NK-92 treated with Interleukin-12 subunit alpha and Interleukin-12 subunit beta, amount 100 ng/mL, for 24 hours (cell line): ENCODE measurements at regions not wholly inside any gene's neighbourhood (a gene's known extent, or its start where the extent isn't known, plus 50 kb on each side); places are given as distances from the start of the nearest gene placed in this dataset.
"Not testable (repeated sequence)": the region's sequence is repeated elsewhere in the genome, so short reads cannot be mapped to it uniquely, and the experiment has no call there.

Experiments
- DNase-seq: peaks from one replicate; lab custom pipeline; 2025; lab: John Stamatoyannopoulos, UW

GRCh38 chr10:109809954-109810353 lies 113.4 kb downstream of the XPNPEP1 start:
- DNase-seq = not testable (repeated sequence)

GRCh38 chr10:109801191-109801590 lies 122.1 kb downstream of the XPNPEP1 start:
- not testable (repeated sequence) for DNase-seq

- DNase-seq = no peak
These were observed 132.7 kb downstream of the XPNPEP1 start for GRCh38 chr10:109790647-109791046.

DNA sequence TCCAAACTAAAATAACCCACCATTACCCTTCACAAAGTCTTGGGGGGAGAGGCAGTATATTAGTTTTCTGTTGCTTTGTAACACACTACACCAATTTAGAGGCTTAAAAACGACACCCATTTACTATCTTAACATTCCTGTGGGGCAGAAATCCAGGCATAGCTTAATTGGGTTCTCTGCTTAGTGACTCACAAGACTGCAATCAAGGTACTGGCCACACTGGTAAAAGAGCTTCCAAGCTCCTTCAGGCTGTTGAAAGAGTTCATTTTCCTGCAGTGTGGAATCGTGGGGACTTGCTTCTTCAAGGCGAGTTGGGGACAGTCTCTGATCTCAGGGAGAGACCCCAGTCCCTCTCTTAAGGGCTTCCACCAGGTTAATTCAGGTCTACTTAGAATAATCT lies 139.1 kb downstream of the XPNPEP1 start:
- DNase-seq = no peak

DNA sequence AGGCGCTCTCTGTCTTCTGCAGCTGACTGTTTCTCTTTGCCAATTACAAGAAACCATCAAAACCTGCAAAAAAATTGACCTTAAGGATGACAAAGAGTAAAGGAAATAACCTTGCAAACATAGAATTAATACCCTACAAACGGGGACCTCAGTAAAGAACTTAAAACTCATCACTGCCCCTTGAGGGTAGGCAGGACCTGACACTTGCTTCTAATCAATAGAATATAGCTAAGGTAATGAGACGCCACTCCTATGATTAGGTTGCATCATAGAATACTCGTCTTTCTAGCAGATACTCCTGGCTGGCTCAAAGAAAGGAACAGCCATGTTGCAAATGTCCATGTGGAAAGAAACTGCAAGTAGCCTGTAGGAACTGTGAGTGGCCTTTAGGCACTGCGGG lies 140.0 kb downstream of the XPNPEP1 start:
- no peak for DNase-seq

DNA sequence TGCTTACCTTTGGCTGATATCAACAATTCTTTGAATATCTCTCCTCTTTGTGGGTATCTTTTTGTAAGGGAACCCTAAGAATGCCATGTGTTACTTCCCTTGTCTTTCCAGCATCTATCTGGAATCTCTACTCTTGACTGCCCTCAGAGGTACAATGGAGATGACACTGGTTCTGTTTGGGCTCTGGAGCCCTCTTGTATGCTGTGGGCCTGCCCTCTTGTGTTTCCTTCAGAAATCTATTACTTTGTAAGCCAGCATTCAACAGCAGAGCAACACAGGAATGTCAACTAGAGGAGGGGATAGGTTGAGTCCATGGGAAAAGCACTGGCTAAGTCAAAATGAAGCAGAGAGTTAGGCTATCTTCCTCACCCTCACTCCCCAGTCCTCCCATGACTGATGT lies 142.3 kb downstream of the XPNPEP1 start:
- DNase-seq = no peak

- no peak for DNase-seq
These were observed 144.3 kb downstream of the XPNPEP1 start for GRCh38 chr10:109778993-109779392.

- DNase-seq = no peak
These were observed 149.2 kb downstream of the XPNPEP1 start for GRCh38 chr10:109774121-109774440.

DNA sequence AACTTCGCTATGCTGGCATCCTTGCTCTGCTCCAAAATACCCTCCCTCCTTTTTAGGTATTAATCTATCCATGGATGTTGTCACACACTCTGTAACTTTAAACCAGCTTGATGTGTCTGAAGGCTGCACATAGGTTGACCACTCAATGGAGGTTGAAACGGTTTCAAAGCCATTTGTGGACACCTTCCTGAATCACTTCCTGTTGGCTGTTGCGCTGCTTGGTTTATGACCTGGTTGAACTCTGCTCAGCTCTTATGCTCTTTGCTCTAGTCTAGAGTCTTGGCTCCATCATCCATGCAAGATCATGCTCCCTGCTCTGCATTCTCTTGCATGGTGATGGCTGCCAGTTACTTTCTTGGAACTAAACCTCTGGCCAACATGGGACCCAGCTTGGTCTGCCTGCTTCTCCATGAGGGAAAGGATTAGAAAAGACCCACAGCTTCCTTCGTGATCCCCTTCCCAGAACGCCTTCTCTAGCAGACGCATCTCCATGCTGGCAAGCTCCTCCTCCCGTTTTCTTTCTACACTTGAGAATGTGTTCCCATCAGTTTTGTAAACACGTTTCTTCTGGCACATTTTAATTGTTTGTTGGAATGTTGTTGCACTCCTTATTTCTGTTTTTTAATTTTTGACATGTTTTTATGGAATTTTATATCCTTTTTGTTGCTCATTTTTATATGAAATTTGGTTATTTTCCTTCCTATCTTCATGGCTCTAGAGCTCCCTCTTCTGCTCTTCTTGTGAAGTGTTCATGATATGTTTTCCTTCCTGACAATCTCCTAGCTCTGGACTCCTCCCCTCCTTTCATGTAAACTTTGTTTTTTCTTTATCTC lies 149.8 kb downstream of the XPNPEP1 start:
- no peak for DNase-seq

GRCh38 chr10:109770663-109771062 lies 152.6 kb downstream of the XPNPEP1 start:
- no peak for DNase-seq

- no peak for DNase-seq
These were observed 153.3 kb downstream of the XPNPEP1 start for GRCh38 chr10:109769966-109770365.

GRCh38 chr10:109765838-109766237 lies 157.5 kb downstream of the XPNPEP1 start:
- no peak for DNase-seq

DNA sequence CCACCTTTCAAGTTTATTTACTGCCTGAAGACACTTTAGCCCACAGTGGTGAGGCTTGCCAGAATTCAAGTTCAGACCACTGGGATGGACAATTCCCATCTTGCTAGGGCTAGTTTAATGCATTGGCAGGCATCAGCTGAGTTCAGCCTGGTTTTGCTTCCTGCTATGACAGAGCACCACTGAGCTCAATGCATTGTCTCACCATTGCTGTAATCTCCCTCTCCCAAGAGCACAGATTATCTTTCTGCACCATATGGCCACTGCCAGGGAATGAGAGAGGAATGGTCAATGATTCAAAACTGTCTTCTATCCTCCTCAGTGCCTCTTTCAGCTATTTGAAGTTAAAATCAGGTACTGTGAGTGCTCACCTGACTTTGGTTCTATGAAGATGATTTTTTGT lies 160.8 kb downstream of the XPNPEP1 start:
- no peak for DNase-seq

- not testable (repeated sequence) for DNase-seq
These were observed 165.6 kb downstream of the XPNPEP1 start for GRCh38 chr10:109757670-109758069.

GRCh38 chr10:109746861-109747260 lies 176.4 kb downstream of the XPNPEP1 start:
- DNase-seq = no peak

GRCh38 chr10:109744020-109744419 lies 179.3 kb downstream of the XPNPEP1 start:
- no peak for DNase-seq

- DNase-seq = no peak
These were observed 179.7 kb downstream of the XPNPEP1 start for GRCh38 chr10:109743574-109743973.

DNA sequence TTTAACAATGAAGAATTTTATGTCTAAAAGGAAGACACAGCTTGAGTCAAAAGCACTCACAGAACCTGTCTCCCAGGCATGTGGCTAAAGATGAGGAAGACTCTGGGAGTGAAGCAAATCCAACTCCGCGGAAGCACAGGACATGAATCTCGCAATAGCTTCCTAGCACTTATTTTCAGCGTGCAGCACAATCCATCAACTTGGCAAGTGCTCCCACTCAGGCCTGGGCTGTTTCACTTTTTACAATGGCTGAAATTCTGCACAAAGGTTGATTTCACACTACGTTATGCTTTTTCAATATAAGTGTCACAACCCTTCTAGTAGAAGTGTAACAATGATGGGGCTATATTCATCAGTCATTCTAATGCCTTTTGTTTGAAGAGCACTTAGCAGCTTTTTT lies 180.2 kb downstream of the XPNPEP1 start:
- no peak for DNase-seq

DNA sequence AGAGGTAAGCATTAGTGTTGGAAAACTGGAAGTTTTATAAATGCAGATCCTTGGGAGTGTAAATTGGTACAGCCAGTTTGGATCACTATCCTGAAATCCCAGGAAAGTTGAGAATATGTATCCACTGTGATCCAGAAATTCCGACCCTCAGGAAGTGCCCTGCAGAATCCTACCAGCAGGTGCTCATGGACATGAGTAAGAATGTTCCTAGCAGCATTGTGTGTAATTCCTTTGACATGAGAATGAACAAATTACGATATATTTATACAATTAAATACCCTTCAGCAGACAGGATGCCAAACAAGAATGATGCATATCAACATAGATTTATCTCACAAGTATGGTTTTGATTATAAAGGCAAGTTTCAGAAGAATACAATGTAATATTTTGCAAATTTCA lies 181.6 kb downstream of the XPNPEP1 start:
- DNase-seq = no peak

DNA sequence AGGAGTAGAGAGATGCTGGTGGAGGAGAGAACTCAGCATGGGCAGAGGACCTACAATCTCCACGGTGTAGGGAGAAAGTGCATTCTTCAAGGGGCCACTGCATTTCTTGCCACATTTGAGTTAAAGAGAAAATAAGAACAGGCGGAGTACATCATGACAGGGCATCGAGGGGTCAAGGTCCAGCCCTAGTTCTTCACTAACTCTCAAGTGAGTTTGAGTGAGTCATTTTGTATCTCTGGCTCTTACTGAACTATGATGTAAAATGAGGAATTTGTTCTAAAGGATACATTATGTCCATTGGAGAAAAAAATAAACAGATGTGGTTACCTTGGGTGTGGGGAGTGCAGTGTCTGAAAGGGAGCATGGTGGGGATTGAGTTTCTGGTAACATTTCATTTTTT lies 182.9 kb downstream of the XPNPEP1 start:
- DNase-seq = no peak

GRCh38 chr10:109737626-109738025 lies 185.7 kb downstream of the XPNPEP1 start:
- DNase-seq = no peak

- no peak for DNase-seq
These were observed 186.3 kb downstream of the XPNPEP1 start for GRCh38 chr10:109737009-109737408.

- DNase-seq = no peak
These were observed 187.5 kb downstream of the XPNPEP1 start for GRCh38 chr10:109735776-109736175.

DNA sequence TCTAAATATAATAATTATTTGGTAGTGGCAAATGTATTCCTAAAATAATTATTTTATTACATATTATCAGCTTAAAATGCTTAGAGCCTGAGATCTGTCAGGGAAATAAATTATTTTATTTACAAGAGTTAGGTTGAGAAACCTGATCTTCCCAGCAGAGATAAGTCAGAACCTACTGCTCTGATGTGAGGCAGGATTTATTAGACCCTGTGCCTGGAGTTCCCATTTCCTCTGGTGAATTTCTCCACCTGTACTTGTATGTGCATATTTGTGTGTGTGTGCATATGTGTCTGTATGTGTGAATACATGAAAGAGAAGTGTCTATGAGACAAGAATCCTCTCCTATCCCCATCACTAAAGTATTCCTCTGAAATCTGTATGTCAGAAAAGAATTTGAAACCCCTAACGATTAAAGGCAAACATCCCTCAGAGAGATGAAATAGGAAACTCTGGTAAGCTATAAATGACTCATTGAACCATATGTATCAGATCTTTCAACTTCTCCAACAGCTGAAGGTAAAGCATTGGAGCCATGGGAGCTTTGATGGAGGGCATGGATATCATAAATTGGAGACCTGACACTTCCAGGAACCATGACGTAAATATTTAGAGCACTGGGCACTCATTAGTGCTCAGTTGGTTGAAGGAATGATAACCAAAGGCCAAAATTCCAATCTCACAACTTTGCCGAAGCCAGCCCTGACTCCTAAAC lies 190.9 kb downstream of the XPNPEP1 start:
- DNase-seq = no peak
